WTC11 (cell line): ENCODE measurements at regions not wholly inside any gene's neighbourhood (a gene's known extent, or its start where the extent isn't known, plus 50 kb on each side); places are given as distances from the start of the nearest gene placed in this dataset.

ENCODE experiments used
- ATAC-seq: fragments of 200-7000 bp; cut with Tn5 transposase; 2 replicates; pipeline ENCODE4 v1.10.0; 2021; ENCODE audit warnings: mild to moderate bottlenecking, moderate library complexity
- CTCF ChIA-PET: fragments of 300-600 bp; sonication (Branson Sonifier 250); formaldehyde crosslinking; loops from one replicate; lab custom pipeline; 2021; ENCODE audit warnings: antibody characterized with exemption; lab: Charles Lee
- POLR2A ChIA-PET: fragments of 350-600 bp; sonication (Branson Sonifier 250); formaldehyde crosslinking; loops from one replicate; lab custom pipeline; 2021; ENCODE audit warnings: antibody characterized with exemption; lab: Charles Lee
- DNase-seq: peaks from one replicate; pipeline ENCODE4 v3.0.0; 2021; ENCODE audit warnings: low spot score
- H3K27ac Mint-ChIP-seq: 2 replicates; pipeline ENCODE4 v1.8.0; 2021; ENCODE audit warnings: mixed read lengths
- H3K27me3 Mint-ChIP-seq: 2 replicates; pipeline ENCODE4 v1.8.0; 2021; ENCODE audit warnings: low read depth, mild to moderate bottlenecking, moderate library complexity, mixed read lengths
- H3K36me3 Mint-ChIP-seq: 2 replicates; pipeline ENCODE4 v1.8.0; 2021; ENCODE audit warnings: mixed read lengths
- H3K4me1 Mint-ChIP-seq: 2 replicates; pipeline ENCODE4 v1.8.0; 2022; ENCODE audit warnings: mixed read lengths
- H3K4me3 Mint-ChIP-seq: 2 replicates; pipeline ENCODE4 v1.8.0; 2021; ENCODE audit warnings: mild to moderate bottlenecking, moderate library complexity, mixed read lengths
- H3K9me3 Mint-ChIP-seq: 2 replicates; pipeline ENCODE4 v1.8.0; 2021; ENCODE audit warnings: mixed read lengths
- AR ChIP-seq: fragments of 250-450 bp; sonication (Bioruptor Pico); IDR thresholded peaks from 2 replicates; pipeline ENCODE4 v1.9.0; 2021; ENCODE audit warnings: mild to moderate bottlenecking
- ATF1 ChIP-seq: sonication (generic); formaldehyde crosslinking; IDR thresholded peaks from 2 replicates; pipeline ENCODE4 v1.8.1; 2023; ENCODE audit warnings: mild to moderate bottlenecking, moderate library complexity, missing genetic modification reagents
- GABPB1 ChIP-seq: sonication (generic); formaldehyde crosslinking; IDR thresholded peaks from 2 replicates; pipeline ENCODE4 v1.8.1; 2023; ENCODE audit warnings: mild to moderate bottlenecking, missing genetic modification reagents
- GRHL2 ChIP-seq: fragments of 250-450 bp; sonication (Bioruptor Pico); IDR thresholded peaks from 2 replicates; pipeline ENCODE4 v1.8.0; 2022; ENCODE audit warnings: mild to moderate bottlenecking, moderate library complexity; ENCODE audit not compliant: insufficient replicate concordance, severe bottlenecking
- JUN ChIP-seq: sonication (generic); formaldehyde crosslinking; IDR thresholded peaks from 2 replicates; pipeline ENCODE4 v1.8.0; 2023; ENCODE audit warnings: mild to moderate bottlenecking, missing genetic modification reagents
- MXD4 ChIP-seq: fragments of 250-450 bp; sonication (Bioruptor Pico); IDR thresholded peaks from 2 replicates; pipeline ENCODE4 v1.8.0; 2021; ENCODE audit warnings: mild to moderate bottlenecking, moderate library complexity, borderline replicate concordance
- MYBL2 ChIP-seq: sonication (generic); formaldehyde crosslinking; IDR thresholded peaks from 2 replicates; pipeline ENCODE4 v1.8.1; 2023; ENCODE audit warnings: mild to moderate bottlenecking, moderate library complexity, missing genetic modification reagents
- NFYB ChIP-seq: sonication (generic); formaldehyde crosslinking; conservative IDR thresholded peaks from 2 replicates; pipeline ENCODE4 v1.8.0; 2022; ENCODE audit warnings: low read depth, missing genetic modification reagents
- OVOL2 ChIP-seq: fragments of 250-450 bp; sonication (Bioruptor Pico); IDR thresholded peaks from 2 replicates; pipeline ENCODE4 v1.9.0; 2021; ENCODE audit warnings: mild to moderate bottlenecking, borderline replicate concordance
- RELA ChIP-seq: sonication (generic); formaldehyde crosslinking; IDR thresholded peaks from 2 replicates; pipeline ENCODE4 v1.8.1; 2022; ENCODE audit warnings: missing genetic modification reagents, mild to moderate bottlenecking, borderline replicate concordance
- RORB ChIP-seq: fragments of 250-450 bp; sonication (Bioruptor Pico); IDR thresholded peaks from 2 replicates; pipeline ENCODE4 v1.9.0; 2021; ENCODE audit warnings: mild to moderate bottlenecking
- SOX15 ChIP-seq: fragments of 250-450 bp; sonication (Bioruptor Pico); IDR thresholded peaks from 2 replicates; pipeline ENCODE4 v1.9.0; 2021; ENCODE audit warnings: mild to moderate bottlenecking
- SP1 ChIP-seq: sonication (generic); formaldehyde crosslinking; conservative IDR thresholded peaks from 2 replicates; pipeline ENCODE4 v1.8.1; 2022; ENCODE audit warnings: missing genetic modification reagents
- STAT6 ChIP-seq: sonication (generic); formaldehyde crosslinking; conservative IDR thresholded peaks from 2 replicates; pipeline ENCODE4 v1.8.1; 2023; ENCODE audit warnings: mild to moderate bottlenecking, low read depth, missing genetic modification reagents, moderate library complexity
- TEAD1 ChIP-seq: sonication (generic); formaldehyde crosslinking; IDR thresholded peaks from 2 replicates; pipeline ENCODE4 v1.8.0; 2022; ENCODE audit warnings: mild to moderate bottlenecking, missing genetic modification reagents
- USF1 ChIP-seq: sonication (generic); formaldehyde crosslinking; IDR thresholded peaks from 2 replicates; pipeline ENCODE4 v1.8.0; 2022; ENCODE audit warnings: mild to moderate bottlenecking, missing genetic modification reagents
- USF2 ChIP-seq: sonication (generic); formaldehyde crosslinking; IDR thresholded peaks from 2 replicates; pipeline ENCODE4 v1.8.1; 2023; ENCODE audit warnings: mild to moderate bottlenecking, missing genetic modification reagents, moderate library complexity
- ZBTB21 ChIP-seq: sonication (generic); formaldehyde crosslinking; IDR thresholded peaks from 2 replicates; pipeline ENCODE4 v1.8.1; 2023; ENCODE audit warnings: mild to moderate bottlenecking, missing genetic modification reagents, borderline replicate concordance
- ZMAT4 ChIP-seq: fragments of 250-450 bp; sonication (Bioruptor Pico); IDR thresholded peaks from 2 replicates; pipeline ENCODE4 v1.9.0; 2021; ENCODE audit warnings: mild to moderate bottlenecking
- ZNF416 ChIP-seq: fragments of 250-450 bp; sonication (Bioruptor Pico); IDR thresholded peaks from 2 replicates; pipeline ENCODE4 v1.9.0; 2021; ENCODE audit warnings: mild to moderate bottlenecking, inconsistent platforms
- ZNF532 ChIP-seq: fragments of 250-450 bp; sonication (Bioruptor Pico); IDR thresholded peaks from 2 replicates; pipeline ENCODE4 v1.9.0; 2021; ENCODE audit warnings: mild to moderate bottlenecking, borderline replicate concordance
- ZNF671 ChIP-seq: fragments of 250-450 bp; sonication (Bioruptor Pico); IDR thresholded peaks from 2 replicates; pipeline ENCODE4 v1.8.0; 2021; ENCODE audit warnings: mild to moderate bottlenecking
- ZSCAN18 ChIP-seq: fragments of 250-450 bp; sonication (Bioruptor Pico); IDR thresholded peaks from 2 replicates; pipeline ENCODE4 v2.1.2; 2022; ENCODE audit warnings: mild to moderate bottlenecking, moderate library complexity

GRCh38 chr2:239756031-239756789, 268.9 kb downstream of the NDUFA10 start (continued):
- TF ChIP-seq GABPB1 (CRISPR knock-in tag) (no peak), STAT6 (no peak), ZNF671 (CRISPR knock-in tag) (no peak), AR (CRISPR knock-in tag) (no peak)

GRCh38 chr2:239753401-239753837, 271.7 kb downstream of the NDUFA10 start:
- H3K27ac Mint-ChIP-seq, result no peak overlapping the region
- ChIA-PET CTCF (no interaction called here), POLR2A (no interaction called here)
- TF ChIP-seq JUN (CRISPR knock-in tag), result no peak
- TF ChIP-seq ATF1 (CRISPR knock-in tag), result no peak
- TF ChIP-seq ZMAT4, result no peak
- TF ChIP-seq RELA (CRISPR knock-in tag), result no peak
- no peak for TF ChIP-seq ZNF416 (CRISPR knock-in tag)
- no peak for TF ChIP-seq ZSCAN18
- no peak for TF ChIP-seq ZNF532 (CRISPR knock-in tag)
- no peak for TF ChIP-seq MXD4
- TF ChIP-seq MYBL2, result no peak
- no peak for TF ChIP-seq OVOL2 (CRISPR knock-in tag)
- TF ChIP-seq USF2, result no peak
- TF ChIP-seq TEAD1 (CRISPR knock-in tag), result no peak
- TF ChIP-seq RORB (CRISPR knock-in tag), result no peak
- TF ChIP-seq SOX15 (CRISPR knock-in tag), result no peak
- TF ChIP-seq SP1 (CRISPR knock-in tag), result no peak
- no peak for TF ChIP-seq USF1 (CRISPR knock-in tag)
- TF ChIP-seq GRHL2, result no peak
- TF ChIP-seq ZNF671 (CRISPR knock-in tag), result no peak
- no peak for TF ChIP-seq ZBTB21 (CRISPR knock-in tag)
- no peak for TF ChIP-seq NFYB
- TF ChIP-seq, all 79 proteins: peak for 0
- ATAC-seq (no peak), DNase-seq (no peak)
- H3K36me3 Mint-ChIP-seq, result no peaks in the 10 kb centered on the region
- H3K4me1 Mint-ChIP-seq, result peaks cover 8% of the 10 kb centered on the region; the same call in 1 of the 2 replicates
- H3K27me3 Mint-ChIP-seq, result no peaks in the 10 kb centered on the region
- H3K4me3 Mint-ChIP-seq, result no peak overlapping the region
- H3K9me3 Mint-ChIP-seq, result peaks cover 4% of the 10 kb centered on the region; the same call in 1 of the 2 replicates
